Breast epithelium (tissue), 3 donors: ENCODE measurements at regions not wholly inside any gene's neighbourhood (a gene's known extent, or its start where the extent isn't known, plus 50 kb on each side); places are given as distances from the start of the nearest gene placed in this dataset.

Experiments
- CTCF ChIP-seq, 3 donors: fragments of 450-650 bp; IDR thresholded peaks; one replicate each; pipeline ENCODE4 v1.5.1; 2016 to 2017; ENCODE audit warnings: antibody characterized with exemption in 3 of 3, mild to moderate bottlenecking in 3 of 3, moderate library complexity in 3 of 3
- POLR2A ChIP-seq: fragments of 450-650 bp; IDR thresholded peaks from one replicate; pipeline ENCODE4 v1.6.1; 2016; ENCODE audit warnings: antibody characterized with exemption, mild to moderate bottlenecking, moderate library complexity
- POLR2AphosphoS5 ChIP-seq, 3 donors: sonication (generic); formaldehyde crosslinking; IDR thresholded peaks; one replicate each; pipeline ENCODE4 v1.6.1; 2017; ENCODE audit warnings: antibody characterized with exemption in 3 of 3

DNA sequence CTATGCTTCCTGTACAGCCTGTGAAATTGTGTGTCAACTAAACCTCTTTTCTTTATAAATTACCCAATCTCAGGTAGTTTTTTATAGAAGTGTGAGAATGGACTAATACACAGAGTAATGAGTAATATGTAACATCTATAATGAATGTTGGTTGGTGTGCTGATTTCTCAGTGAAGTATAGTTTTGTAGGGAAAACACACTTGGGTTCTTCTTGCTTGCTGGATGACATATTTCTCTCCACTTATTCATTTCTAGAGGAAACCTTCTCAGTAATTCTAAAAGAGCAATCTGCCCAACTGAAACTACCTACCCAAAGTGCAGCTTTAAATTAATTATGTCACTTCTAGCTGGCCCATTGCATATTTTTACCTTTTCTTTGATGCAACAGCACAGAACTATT, 81.1 kb upstream of the RORB start:
- TF ChIP-seq CTCF (IDR thresholded peaks at IDR 0.05) (no peak), POLR2A (no peak), POLR2AphosphoS5 (IDR thresholded peaks at IDR 0.05) (no peak)
